ENCODE measurements at regions not wholly inside any gene's neighbourhood (a gene's known extent, or its start where the extent isn't known, plus 50 kb on each side); places are given as distances from the start of the nearest gene placed in this dataset.
"Not testable (repeated sequence)": the region's sequence is repeated elsewhere in the genome, so short reads cannot be mapped to it uniquely, and the experiment has no call there.

DNA sequence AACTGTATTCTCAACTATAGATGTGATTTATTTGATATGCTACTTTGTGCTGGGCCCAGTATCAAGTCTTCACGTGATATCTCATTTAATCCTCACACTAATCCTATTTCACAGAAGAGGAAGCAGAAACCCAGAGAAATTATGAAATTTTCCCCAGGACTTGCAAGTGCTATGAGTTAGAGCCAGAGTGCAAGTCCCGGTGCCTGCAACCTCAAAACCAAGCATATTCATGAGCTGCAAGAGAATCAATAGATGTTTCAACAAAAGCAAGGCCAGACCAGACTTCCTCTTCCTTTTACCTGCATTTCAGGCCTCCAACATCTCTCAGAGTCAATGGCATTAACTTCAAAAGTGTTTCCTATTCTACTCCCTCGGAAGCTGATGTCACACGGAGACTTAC is 92.2 kb upstream of the GATB start:
- no peak overlapping the region for H3K27ac ChIP-seq
- TF ChIP-seq ZFX (IDR thresholded peaks at IDR 0.05; ENCODE audit: borderline replicate concordance), result no peak
- TF ChIP-seq, protein P1, sequence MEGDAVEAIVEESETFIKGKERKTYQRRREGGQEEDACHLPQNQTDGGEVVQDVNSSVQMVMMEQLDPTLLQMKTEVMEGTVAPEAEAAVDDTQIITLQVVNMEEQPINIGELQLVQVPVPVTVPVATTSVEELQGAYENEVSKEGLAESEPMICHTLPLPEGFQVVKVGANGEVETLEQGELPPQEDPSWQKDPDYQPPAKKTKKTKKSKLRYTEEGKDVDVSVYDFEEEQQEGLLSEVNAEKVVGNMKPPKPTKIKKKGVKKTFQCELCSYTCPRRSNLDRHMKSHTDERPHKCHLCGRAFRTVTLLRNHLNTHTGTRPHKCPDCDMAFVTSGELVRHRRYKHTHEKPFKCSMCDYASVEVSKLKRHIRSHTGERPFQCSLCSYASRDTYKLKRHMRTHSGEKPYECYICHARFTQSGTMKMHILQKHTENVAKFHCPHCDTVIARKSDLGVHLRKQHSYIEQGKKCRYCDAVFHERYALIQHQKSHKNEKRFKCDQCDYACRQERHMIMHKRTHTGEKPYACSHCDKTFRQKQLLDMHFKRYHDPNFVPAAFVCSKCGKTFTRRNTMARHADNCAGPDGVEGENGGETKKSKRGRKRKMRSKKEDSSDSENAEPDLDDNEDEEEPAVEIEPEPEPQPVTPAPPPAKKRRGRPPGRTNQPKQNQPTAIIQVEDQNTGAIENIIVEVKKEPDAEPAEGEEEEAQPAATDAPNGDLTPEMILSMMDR (IDR thresholded peaks at IDR 0.05), result no peak

DNA sequence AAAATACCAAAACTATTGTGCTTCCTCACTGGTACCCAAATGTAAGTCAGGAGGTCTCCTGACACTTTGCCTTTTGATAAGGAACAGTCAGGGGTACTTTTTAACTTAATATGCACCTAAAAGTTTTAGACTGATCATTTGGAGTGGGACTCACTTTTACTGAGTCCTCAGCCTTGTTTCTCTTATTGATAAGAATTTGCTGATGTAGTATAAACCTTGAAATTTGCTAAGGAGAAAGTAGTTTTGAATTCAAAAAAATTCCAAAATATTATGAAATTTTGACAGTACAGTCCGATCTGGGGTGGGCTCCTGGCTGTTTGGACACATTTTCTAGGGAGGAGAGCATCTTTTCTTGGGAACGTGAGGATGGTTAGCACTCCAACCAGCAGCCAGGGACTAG is 91.4 kb upstream of the GATB start:
- TF ChIP-seq, protein P1 (IDR thresholded peaks at IDR 0.05), result no peak
- no peak for TF ChIP-seq ZFX (IDR thresholded peaks at IDR 0.05; ENCODE audit: borderline replicate concordance)
- H3K27ac ChIP-seq, result no peak overlapping the region

DNA sequence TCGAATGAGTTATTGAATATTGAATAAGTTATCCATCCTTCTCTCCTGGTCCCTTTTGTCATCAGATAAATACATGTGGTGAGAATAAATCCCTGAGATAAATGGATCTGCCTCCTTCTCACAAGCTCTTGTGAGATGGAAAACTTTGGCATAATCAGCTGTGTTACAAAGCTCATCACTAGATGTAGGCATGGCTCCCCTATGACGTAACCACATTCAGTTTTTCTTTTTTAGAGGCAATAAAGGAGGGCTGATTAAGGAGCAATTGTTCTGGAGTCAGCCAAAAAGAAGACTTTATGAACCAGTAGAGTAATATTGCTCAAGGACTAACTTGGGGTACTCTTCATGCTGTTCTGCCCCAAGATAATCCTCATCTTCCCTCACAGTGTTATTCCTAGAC is 90.5 kb upstream of the GATB start:
- TF ChIP-seq ZFX (IDR thresholded peaks at IDR 0.05; ENCODE audit: borderline replicate concordance), result no peak
- TF ChIP-seq, protein P1 (IDR thresholded peaks at IDR 0.05), result no peak
- no peak overlapping the region for H3K27ac ChIP-seq

DNA sequence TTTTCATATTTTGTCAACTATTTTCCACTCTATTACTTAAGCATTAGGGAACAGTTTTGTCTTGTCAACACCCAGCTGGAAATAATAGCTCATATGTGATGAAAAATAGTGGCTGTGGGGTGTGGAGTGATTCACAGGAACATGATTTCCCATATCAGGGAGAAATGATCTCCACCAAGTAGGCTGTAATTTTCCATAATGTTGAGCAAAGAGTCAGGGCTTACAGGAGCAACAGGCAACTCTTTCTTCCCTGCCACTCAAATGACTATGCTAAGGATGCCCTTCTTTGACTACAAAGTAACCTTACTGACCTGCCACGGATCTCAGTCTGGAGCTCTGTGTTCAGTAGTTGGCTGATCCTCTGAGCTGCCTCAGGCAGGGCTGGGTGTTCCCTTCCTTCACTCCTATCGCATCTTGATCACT is 90.0 kb upstream of the GATB start:
- TF ChIP-seq ZFX (IDR thresholded peaks at IDR 0.05; ENCODE audit: borderline replicate concordance), result no peak
- TF ChIP-seq, protein P1 (IDR thresholded peaks at IDR 0.05), result no peak
- H3K27ac ChIP-seq, result no peak overlapping the region

DNA sequence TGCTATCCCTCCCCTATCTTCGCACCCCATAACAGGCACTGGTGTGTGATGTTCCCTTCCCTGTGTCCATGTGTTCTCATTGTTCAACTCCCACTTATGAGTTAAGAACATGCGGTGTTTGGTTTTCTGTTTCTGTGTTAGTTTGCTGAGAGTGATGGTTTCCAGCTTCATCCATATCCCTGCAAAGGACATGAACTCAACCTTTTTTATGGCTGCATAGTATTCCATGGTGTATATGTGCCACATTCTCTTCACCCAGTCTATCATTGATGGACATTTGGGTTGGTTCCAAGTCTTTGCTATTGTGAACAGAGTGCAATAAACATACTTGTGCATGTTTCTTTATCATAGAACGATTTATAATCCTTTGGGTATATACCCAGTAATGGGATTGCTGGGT is 84.7 kb upstream of the GATB start:
- H3K27ac ChIP-seq, result not testable (repeated sequence)

DNA sequence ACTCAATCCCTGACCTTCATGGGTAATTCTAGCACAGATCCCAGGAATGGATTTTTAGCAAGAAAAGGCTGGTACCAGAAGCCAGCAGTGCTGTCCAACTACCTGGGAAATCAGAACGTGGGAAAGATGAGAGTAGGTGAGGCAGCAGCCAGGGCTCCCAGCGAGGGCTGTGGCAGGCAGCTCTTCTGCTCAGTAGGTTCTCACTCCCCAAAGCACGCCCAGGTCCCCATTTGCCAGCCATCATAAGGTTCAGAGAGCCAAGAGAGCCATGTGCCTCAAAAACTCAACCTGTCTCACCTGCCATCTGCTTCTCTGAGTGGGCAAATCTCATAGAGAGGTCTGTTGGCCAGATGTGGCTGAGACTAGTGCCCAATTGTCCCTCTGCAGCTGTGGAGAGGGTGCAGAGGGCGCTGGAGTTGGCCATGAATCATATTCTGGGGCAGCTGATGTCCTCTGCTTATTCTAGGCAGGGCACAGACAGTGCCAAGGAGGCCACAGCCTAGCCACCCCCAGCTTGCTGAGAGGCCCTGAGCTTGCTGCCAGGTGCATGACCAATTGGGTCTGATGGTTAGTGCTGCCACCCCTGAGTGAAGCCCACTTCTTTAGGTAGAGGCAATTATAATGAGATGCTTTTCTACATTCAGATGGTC is 81.7 kb upstream of the GATB start:
- H3K27ac ChIP-seq, result no peak overlapping the region
- TF ChIP-seq, protein P1 (IDR thresholded peaks at IDR 0.05), result no peak
- TF ChIP-seq ZFX (IDR thresholded peaks at IDR 0.05; ENCODE audit: borderline replicate concordance), result no peak

DNA sequence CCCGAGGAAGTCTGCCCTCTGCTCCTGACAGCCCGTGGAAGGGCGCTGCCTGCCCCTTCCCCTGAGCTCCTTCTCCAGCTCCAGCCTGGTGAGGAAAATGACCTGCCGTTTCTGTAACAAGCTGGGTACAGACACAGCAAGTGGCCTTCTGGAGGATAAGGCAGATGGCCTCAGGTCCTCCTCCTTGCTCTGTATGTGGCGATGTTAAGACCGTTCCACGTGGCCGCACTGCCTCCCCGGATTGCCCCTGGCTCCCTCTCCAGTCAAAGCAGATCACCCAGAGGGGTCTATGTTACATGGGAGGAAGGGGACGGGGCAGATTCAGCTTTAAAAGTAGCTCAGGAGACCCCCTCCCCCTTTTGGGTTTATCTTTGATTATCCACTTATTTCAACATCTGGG is 80.3 kb upstream of the GATB start:
- no peak for TF ChIP-seq ZFX (IDR thresholded peaks at IDR 0.05; ENCODE audit: borderline replicate concordance)
- TF ChIP-seq, protein P1 (IDR thresholded peaks at IDR 0.05), result no peak
- H3K27ac ChIP-seq, result no peak overlapping the region

DNA sequence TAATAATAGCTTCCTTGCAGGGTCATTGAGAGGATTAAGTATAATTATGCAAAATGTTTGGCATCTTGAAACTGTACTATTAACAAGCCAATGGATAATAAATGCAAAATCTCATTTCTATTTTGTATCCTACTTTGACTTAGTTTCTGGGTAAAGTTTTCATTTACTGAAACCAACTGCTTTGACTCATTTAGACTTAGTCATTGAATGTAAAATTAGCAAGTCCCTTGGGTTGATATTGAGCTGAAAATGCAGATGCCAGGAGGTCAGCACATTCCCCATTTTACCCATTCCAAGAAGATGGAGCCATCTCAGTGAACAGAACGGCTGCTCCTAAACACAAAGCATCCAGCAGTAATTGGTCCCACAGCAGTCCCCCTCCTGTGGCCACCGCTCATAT is 74.7 kb upstream of the GATB start:
- no peak overlapping the region for H3K27ac ChIP-seq
- TF ChIP-seq ZFX (IDR thresholded peaks at IDR 0.05; ENCODE audit: borderline replicate concordance), result no peak
- TF ChIP-seq, protein P1 (IDR thresholded peaks at IDR 0.05), result no peak

Measured in 22Rv1 (cell line).